Thoracic aorta (tissue), 2 donors: ENCODE measurements at regions not wholly inside any gene's neighbourhood (a gene's known extent, or its start where the extent isn't known, plus 50 kb on each side); places are given as distances from the start of the nearest gene placed in this dataset.

ENCODE experiments used
- ATAC-seq: fragments of 150-250 bp; one replicate; pipeline ENCODE4 v1.8.0; 2017; ENCODE audit warnings: low read depth; ENCODE audit not compliant: insufficient number of reproducible peaks, low FRiP score
- DNase-seq: peaks from one replicate; pipeline ENCODE4 v3.0.0-alpha.2; 2020; ENCODE audit warnings: low spot score
- H3K27ac ChIP-seq, 2 donors: fragments of 200-600 bp; sonication (generic); 1 replicate in 1 of 2; 2 replicates in 1 of 2; pipeline ENCODE4 v1.5.1; 2016; ENCODE audit warnings: mild to moderate bottlenecking in 2 of 2, moderate library complexity in 2 of 2
- H3K27me3 ChIP-seq: fragments of 200-600 bp; sonication (generic); replicated peaks from 2 replicates; pipeline ENCODE4 v1.6.0; 2016; ENCODE audit warnings: mild to moderate bottlenecking; ENCODE audit not compliant: insufficient read depth
- H3K36me3 ChIP-seq: fragments of 200-600 bp; sonication (generic); one replicate; pipeline ENCODE4 v1.5.1; 2016
- H3K4me1 ChIP-seq, 2 donors: fragments of 200-600 bp; sonication (generic); 1 replicate in 1 of 2; 2 replicates in 1 of 2; pipeline versions ENCODE4 v1.5.1 to v1.6.0; 2016; ENCODE audit warnings: low read depth in 2 of 2, mild to moderate bottlenecking in 1 of 2; ENCODE audit not compliant: control insufficient read depth in 1 of 2
- H3K4me3 ChIP-seq: fragments of 200-600 bp; sonication (generic); 2 replicates; pipeline ENCODE4 v1.5.1; 2016; ENCODE audit warnings: mild to moderate bottlenecking
- H3K9me3 ChIP-seq: fragments of 200-600 bp; sonication (generic); 2 replicates; pipeline ENCODE4 v1.5.1; 2016
- CTCF ChIP-seq: fragments of 200-600 bp; sonication (generic); IDR thresholded peaks from one replicate; pipeline ENCODE4 v1.5.1; 2019; ENCODE audit warnings: antibody characterized with exemption

- Histone ChIP-seq H3K27ac (no peak overlapping the region), H3K9me3 (no peaks in the 10 kb centered on the region), H3K36me3 (no peaks in the 10 kb centered on the region), H3K4me3 (no peak overlapping the region), H3K4me1 (peaks cover 0 to 11% of the 10 kb centered on the region in 2 donors), H3K27me3 (no peaks in the 10 kb centered on the region)
- no peak for ATAC-seq
- no peak for DNase-seq
- TF ChIP-seq CTCF: no peak
Observed at GRCh38 chr10:94178475-94179253, 184.1 kb downstream of the NOC3L start.

- DNase-seq: no peak
- H3K9me3 ChIP-seq: no peaks in the 10 kb centered on the region
- H3K27me3 ChIP-seq: no peaks in the 10 kb centered on the region
- no peak overlapping the region for H3K27ac ChIP-seq
- H3K4me3 ChIP-seq: no peak overlapping the region
- no peak for TF ChIP-seq CTCF
- no peaks in the 10 kb centered on the region for H3K36me3 ChIP-seq
- no peak for ATAC-seq
- H3K4me1 ChIP-seq: peaks cover 0 to 11% of the 10 kb centered on the region in 2 donors
Observed at GRCh38 chr10:94180576-94180975, 182.2 kb downstream of the NOC3L start.

- Histone ChIP-seq H3K9me3 (no peaks in the 10 kb centered on the region), H3K27me3 (no peaks in the 10 kb centered on the region), H3K27ac (no peak overlapping the region), H3K36me3 (no peaks in the 10 kb centered on the region), H3K4me1 (peaks cover 0 to 3% of the 10 kb centered on the region in 2 donors), H3K4me3 (no peak overlapping the region)
- ATAC-seq: no peak
- TF ChIP-seq CTCF: no peak
- DNase-seq: no peak
Observed at GRCh38 chr10:94183666-94184264, 179.0 kb downstream of the NOC3L start.

GRCh38 chr10:94186722-94187121 lies 176.0 kb downstream of the NOC3L start:
- Histone ChIP-seq H3K4me1 (no peaks in the 10 kb centered on the region), H3K27me3 (no peaks in the 10 kb centered on the region), H3K27ac (no peak overlapping the region), H3K36me3 (no peaks in the 10 kb centered on the region), H3K4me3 (no peak overlapping the region), H3K9me3 (no peaks in the 10 kb centered on the region)
- no peak for DNase-seq
- no peak for TF ChIP-seq CTCF
- ATAC-seq: no peak

- no peak for DNase-seq
- no peak overlapping the region for H3K4me3 ChIP-seq
- H3K9me3 ChIP-seq: no peaks in the 10 kb centered on the region
- no peaks in the 10 kb centered on the region for H3K27me3 ChIP-seq
- H3K27ac ChIP-seq: peak overlapping the region in 1 of 2 donors; percentile 4
- ATAC-seq: no peak
- H3K36me3 ChIP-seq: no peaks in the 10 kb centered on the region
- no peak for TF ChIP-seq CTCF
- H3K4me1 ChIP-seq: peaks cover 6 to 32% of the 10 kb centered on the region in 2 donors
Observed at GRCh38 chr10:94192333-94192732, 170.4 kb downstream of the NOC3L start.
